GM23338 (cell line): ENCODE measurements at regions not wholly inside any gene's neighbourhood (a gene's known extent, or its start where the extent isn't known, plus 50 kb on each side); places are given as distances from the start of the nearest gene placed in this dataset.

Experiments
- ATAC-seq: fragments of 200-7000 bp; cut with Tn5 transposase; 3 replicates; pipeline ENCODE4 v1.9.1; 2020
- DNase-seq: peaks from one replicate; pipeline ENCODE4 v3.0.0-alpha.2; 2015; ENCODE audit warnings: low spot score
- H2AFZ ChIP-seq: fragments of 200-600 bp; sonication (generic); 2 replicates; pipeline ENCODE4 v1.8.0; 2016; ENCODE audit warnings: antibody characterized with exemption, mild to moderate bottlenecking, moderate library complexity
- H3F3A ChIP-seq: fragments of 200-600 bp; sonication (generic); replicated peaks from 2 replicates; pipeline ENCODE4 v1.8.0; 2017; ENCODE audit warnings: antibody characterized with exemption, mixed run types, low read depth
- H3K27ac ChIP-seq: fragments of 200-600 bp; sonication (generic); 2 replicates; pipeline ENCODE4 v1.6.1; 2016; ENCODE audit warnings: low read depth
- H3K27me3 ChIP-seq: fragments of 200-600 bp; sonication (generic); 2 replicates; pipeline ENCODE4 v1.8.0; 2016; ENCODE audit warnings: mild to moderate bottlenecking, mixed run types, moderate library complexity; ENCODE audit not compliant: insufficient read depth
- H3K36me3 ChIP-seq: fragments of 200-600 bp; sonication (generic); 2 replicates; pipeline ENCODE4 v1.8.0; 2016; ENCODE audit warnings: mild to moderate bottlenecking; ENCODE audit not compliant: insufficient read depth
- H3K4me1 ChIP-seq: fragments of 200-600 bp; sonication (generic); 2 replicates; pipeline ENCODE4 v1.8.0; 2016; ENCODE audit warnings: mild to moderate bottlenecking, moderate library complexity; ENCODE audit not compliant: insufficient read depth
- H3K4me2 ChIP-seq: fragments of 200-600 bp; sonication (generic); 2 replicates; pipeline ENCODE4 v1.7.1; 2017; ENCODE audit warnings: mixed run types
- H3K4me3 ChIP-seq: fragments of 200-600 bp; sonication (generic); 2 replicates; pipeline ENCODE4 v1.6.1; 2016; ENCODE audit warnings: mixed run types
- H3K79me2 ChIP-seq: fragments of 200-600 bp; sonication (generic); replicated peaks from 2 replicates; pipeline ENCODE4 v1.8.0; 2017; ENCODE audit warnings: mild to moderate bottlenecking; ENCODE audit not compliant: insufficient read depth
- H3K9me2 ChIP-seq: fragments of 200-600 bp; sonication (generic); 2 replicates; pipeline ENCODE4 v1.8.0; 2017; ENCODE audit not compliant: insufficient read depth
- H4K20me1 ChIP-seq: fragments of 200-600 bp; sonication (generic); replicated peaks from 2 replicates; pipeline ENCODE4 v1.8.0; 2017; ENCODE audit warnings: mild to moderate bottlenecking; ENCODE audit not compliant: insufficient read depth
- H3K27ac Mint-ChIP-seq: 2 replicates; pipeline ENCODE4 v1.8.0; 2020; ENCODE audit warnings: inconsistent platforms, mild to moderate bottlenecking, moderate library complexity, mixed read lengths
- H3K27me3 Mint-ChIP-seq: 3 replicates; pipeline ENCODE4 v1.8.0; 2022; ENCODE audit warnings: low read depth, mild to moderate bottlenecking, moderate library complexity, mixed read lengths, inconsistent platforms; ENCODE audit not compliant: insufficient read depth, poor library complexity
- H3K36me3 Mint-ChIP-seq: 3 replicates; pipeline ENCODE4 v1.8.0; 2021; ENCODE audit warnings: low read depth, mild to moderate bottlenecking, inconsistent platforms, moderate library complexity, mixed read lengths
- H3K4me1 Mint-ChIP-seq: 3 replicates; pipeline ENCODE4 v1.8.0; 2020; ENCODE audit warnings: mild to moderate bottlenecking, inconsistent platforms, mixed read lengths
- H3K4me3 Mint-ChIP-seq: 3 replicates; pipeline ENCODE4 v1.8.0; 2021; ENCODE audit warnings: moderate library complexity, mild to moderate bottlenecking, inconsistent platforms, mixed read lengths
- H3K9me3 Mint-ChIP-seq: 3 replicates; pipeline ENCODE4 v1.8.0; 2020; ENCODE audit warnings: moderate library complexity, mild to moderate bottlenecking, inconsistent platforms, mixed read lengths
- CREB1 ChIP-seq: fragments of 250-450 bp; sonication (Bioruptor Pico); IDR thresholded peaks from 2 replicates; pipeline ENCODE4 v1.5.0; 2020; ENCODE audit warnings: low read depth, mild to moderate bottlenecking, moderate library complexity
- ETS1 ChIP-seq: IDR thresholded peaks from 2 replicates; pipeline ENCODE4 v1.6.1; 2016; ENCODE audit warnings: antibody characterized with exemption
- JUNB ChIP-seq: IDR thresholded peaks from one replicate; pipeline ENCODE4 v1.6.1; 2016; ENCODE audit warnings: antibody characterized with exemption; ENCODE audit not compliant: unreplicated experiment
- REST ChIP-seq: IDR thresholded peaks from one replicate; pipeline ENCODE4 v1.6.1; 2018; ENCODE audit warnings: antibody characterized with exemption; ENCODE audit not compliant: unreplicated experiment
- STAT1 ChIP-seq: IDR thresholded peaks from one replicate; pipeline ENCODE4 v1.6.1; 2016; ENCODE audit warnings: antibody characterized with exemption; ENCODE audit not compliant: unreplicated experiment
- TF ChIP-seq, protein P1 (sequence below): fragments of 250-450 bp; sonication (Bioruptor Pico); IDR thresholded peaks from 2 replicates; pipeline ENCODE4 v1.5.0; 2020; ENCODE audit warnings: mild to moderate bottlenecking, moderate library complexity

DNA sequence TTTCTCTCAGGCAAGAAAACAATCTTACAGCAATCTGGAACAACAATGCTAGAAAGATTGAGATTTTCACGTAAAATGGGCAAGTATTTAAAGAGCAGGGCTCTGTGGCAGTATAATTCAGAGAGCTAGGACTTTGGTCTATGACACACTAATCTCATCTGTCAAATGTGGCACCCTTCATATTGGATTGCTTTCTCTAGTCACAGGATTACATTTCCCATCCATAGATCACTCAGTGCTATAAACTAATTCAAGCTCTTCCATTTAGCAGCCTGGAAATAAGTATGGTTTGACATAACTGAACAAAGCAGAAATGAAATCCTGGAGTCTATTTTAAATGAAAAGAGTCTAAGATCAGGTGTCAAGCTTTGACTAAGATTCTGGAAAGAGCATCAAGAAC, 263.1 kb upstream of the TMPRSS15 start (continued):
- TF ChIP-seq REST, result no peak
- no peak for TF ChIP-seq STAT1
- no peak for TF ChIP-seq JUNB
- TF ChIP-seq ETS1, result no peak

- no peak for TF ChIP-seq CREB1 (CRISPR knock-in tag)
- TF ChIP-seq, protein P1, sequence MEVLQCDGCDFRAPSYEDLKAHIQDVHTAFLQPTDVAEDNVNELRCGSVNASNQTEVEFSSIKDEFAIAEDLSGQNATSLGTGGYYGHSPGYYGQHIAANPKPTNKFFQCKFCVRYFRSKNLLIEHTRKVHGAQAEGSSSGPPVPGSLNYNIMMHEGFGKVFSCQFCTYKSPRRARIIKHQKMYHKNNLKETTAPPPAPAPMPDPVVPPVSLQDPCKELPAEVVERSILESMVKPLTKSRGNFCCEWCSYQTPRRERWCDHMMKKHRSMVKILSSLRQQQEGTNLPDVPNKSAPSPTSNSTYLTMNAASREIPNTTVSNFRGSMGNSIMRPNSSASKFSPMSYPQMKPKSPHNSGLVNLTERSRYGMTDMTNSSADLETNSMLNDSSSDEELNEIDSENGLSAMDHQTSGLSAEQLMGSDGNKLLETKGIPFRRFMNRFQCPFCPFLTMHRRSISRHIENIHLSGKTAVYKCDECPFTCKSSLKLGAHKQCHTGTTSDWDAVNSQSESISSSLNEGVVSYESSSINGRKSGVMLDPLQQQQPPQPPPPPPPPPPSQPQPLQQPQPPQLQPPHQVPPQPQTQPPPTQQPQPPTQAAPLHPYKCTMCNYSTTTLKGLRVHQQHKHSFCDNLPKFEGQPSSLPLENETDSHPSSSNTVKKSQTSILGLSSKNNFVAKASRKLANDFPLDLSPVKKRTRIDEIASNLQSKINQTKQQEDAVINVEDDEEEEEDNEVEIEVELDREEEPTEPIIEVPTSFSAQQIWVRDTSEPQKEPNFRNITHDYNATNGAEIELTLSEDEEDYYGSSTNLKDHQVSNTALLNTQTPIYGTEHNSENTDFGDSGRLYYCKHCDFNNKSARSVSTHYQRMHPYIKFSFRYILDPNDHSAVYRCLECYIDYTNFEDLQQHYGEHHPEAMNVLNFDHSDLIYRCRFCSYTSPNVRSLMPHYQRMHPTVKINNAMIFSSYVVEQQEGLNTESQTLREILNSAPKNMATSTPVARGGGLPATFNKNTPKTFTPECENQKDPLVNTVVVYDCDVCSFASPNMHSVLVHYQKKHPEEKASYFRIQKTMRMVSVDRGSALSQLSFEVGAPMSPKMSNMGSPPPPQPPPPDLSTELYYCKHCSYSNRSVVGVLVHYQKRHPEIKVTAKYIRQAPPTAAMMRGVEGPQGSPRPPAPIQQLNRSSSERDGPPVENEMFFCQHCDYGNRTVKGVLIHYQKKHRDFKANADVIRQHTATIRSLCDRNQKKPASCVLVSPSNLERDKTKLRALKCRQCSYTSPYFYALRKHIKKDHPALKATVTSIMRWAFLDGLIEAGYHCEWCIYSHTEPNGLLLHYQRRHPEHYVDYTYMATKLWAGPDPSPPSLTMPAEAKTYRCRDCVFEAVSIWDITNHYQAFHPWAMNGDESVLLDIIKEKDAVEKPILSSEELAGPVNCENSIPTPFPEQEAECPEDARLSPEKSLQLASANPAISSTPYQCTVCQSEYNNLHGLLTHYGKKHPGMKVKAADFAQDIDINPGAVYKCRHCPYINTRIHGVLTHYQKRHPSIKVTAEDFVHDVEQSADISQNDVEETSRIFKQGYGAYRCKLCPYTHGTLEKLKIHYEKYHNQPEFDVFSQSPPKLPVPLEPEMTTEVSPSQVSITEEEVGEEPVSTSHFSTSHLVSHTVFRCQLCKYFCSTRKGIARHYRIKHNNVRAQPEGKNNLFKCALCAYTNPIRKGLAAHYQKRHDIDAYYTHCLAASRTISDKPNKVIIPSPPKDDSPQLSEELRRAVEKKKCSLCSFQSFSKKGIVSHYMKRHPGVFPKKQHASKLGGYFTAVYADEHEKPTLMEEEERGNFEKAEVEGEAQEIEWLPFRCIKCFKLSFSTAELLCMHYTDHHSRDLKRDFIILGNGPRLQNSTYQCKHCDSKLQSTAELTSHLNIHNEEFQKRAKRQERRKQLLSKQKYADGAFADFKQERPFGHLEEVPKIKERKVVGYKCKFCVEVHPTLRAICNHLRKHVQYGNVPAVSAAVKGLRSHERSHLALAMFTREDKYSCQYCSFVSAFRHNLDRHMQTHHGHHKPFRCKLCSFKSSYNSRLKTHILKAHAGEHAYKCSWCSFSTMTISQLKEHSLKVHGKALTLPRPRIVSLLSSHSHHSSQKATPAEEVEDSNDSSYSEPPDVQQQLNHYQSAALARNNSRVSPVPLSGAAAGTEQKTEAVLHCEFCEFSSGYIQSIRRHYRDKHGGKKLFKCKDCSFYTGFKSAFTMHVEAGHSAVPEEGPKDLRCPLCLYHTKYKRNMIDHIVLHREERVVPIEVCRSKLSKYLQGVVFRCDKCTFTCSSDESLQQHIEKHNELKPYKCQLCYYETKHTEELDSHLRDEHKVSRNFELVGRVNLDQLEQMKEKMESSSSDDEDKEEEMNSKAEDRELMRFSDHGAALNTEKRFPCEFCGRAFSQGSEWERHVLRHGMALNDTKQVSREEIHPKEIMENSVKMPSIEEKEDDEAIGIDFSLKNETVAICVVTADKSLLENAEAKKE, result no peak
- Mint-ChIP-seq H3K27me3 (no peaks in the 10 kb centered on the region), H3K27ac (no peak overlapping the region), H3K4me3 (no peak overlapping the region), H3K4me1 (peaks cover 3% of the 10 kb centered on the region; the same call in 2 of the 3 replicates), H3K9me3 (no peaks in the 10 kb centered on the region; the same call in 1 of the 3 replicates), H3K36me3 (no peaks in the 10 kb centered on the region)
- Histone ChIP-seq H3K4me1 (no peaks in the 10 kb centered on the region), H3K79me2 (no peaks in the 10 kb centered on the region), H3K27me3 (no peaks in the 10 kb centered on the region), H3K36me3 (no peaks in the 10 kb centered on the region), H3K4me2 (no peak overlapping the region), H3F3A (no peaks in the 10 kb centered on the region), H3K27ac (no peak overlapping the region), H2AFZ (no peak overlapping the region), H4K20me1 (no peaks in the 10 kb centered on the region), H3K9me2 (no peaks in the 10 kb centered on the region; the same call in 1 of the 2 replicates), H3K4me3 (no peak overlapping the region)
- ATAC-seq (no peak), DNase-seq (no peak)
These were observed 270.2 kb upstream of the TMPRSS15 start for GRCh38 chr21:18673789-18674188.
